Hepatocyte (in vitro differentiated cells): ENCODE measurements at regions not wholly inside any gene's neighbourhood (a gene's known extent, or its start where the extent isn't known, plus 50 kb on each side); places are given as distances from the start of the nearest gene placed in this dataset.

Source experiments
- CTCF ChIP-seq: fragments of 200-600 bp; sonication (generic); IDR thresholded peaks from 2 replicates; pipeline ENCODE4 v1.5.1; 2016; ENCODE audit warnings: antibody characterized with exemption, mild to moderate bottlenecking; ENCODE audit not compliant: poor library complexity
- EZH2 ChIP-seq: fragments of 200-600 bp; sonication (generic); IDR thresholded peaks from 2 replicates; pipeline ENCODE4 v1.6.1; 2016; ENCODE audit warnings: antibody characterized with exemption, mild to moderate bottlenecking, borderline replicate concordance
- EZH2phosphoT487 ChIP-seq: fragments of 200-600 bp; sonication (generic); IDR thresholded peaks from one replicate; pipeline ENCODE4 v1.6.1; 2018; ENCODE audit warnings: antibody characterized with exemption, mild to moderate bottlenecking, low read depth, moderate library complexity; ENCODE audit not compliant: unreplicated experiment, severe bottlenecking

DNA sequence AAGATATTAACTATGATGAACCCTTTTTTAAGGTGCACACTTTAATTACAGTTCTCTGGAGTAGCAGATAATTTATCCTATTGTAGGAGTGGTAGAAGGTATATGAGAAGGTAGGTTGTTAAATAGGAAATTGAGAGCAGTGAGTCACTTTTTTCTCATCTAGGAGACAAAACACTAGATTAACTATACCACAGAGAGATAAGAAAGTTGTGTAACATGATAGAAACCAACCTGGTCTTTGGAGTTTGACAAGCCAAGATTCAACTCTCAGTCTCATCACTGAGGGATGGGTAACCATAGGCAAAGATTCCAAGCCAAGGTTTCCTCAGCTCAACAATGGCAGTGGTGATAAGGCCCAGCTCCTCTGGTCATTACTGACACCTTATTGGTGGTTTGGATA lies 104.0 kb downstream of the MAD2L1 start:
- TF ChIP-seq CTCF: no peak
- no peak for TF ChIP-seq EZH2
- no peak for TF ChIP-seq EZH2phosphoT487
